GM12878 (cell line): ENCODE measurements at regions not wholly inside any gene's neighbourhood (a gene's known extent, or its start where the extent isn't known, plus 50 kb on each side); places are given as distances from the start of the nearest gene placed in this dataset.

Source experiments
- CBX3 ChIP-seq: fragments of 200-600 bp; sonication (generic); IDR thresholded peaks from 2 replicates; pipeline ENCODE4 v1.6.1; 2016; ENCODE audit warnings: low read depth, borderline replicate concordance
- CHD2 ChIP-seq: IDR thresholded peaks from 2 replicates; pipeline ENCODE4 v1.6.1; 2011; ENCODE audit warnings: low read depth, low read length, improper control_type of control experiment, borderline replicate concordance
- EP300 ChIP-seq, 2 experiments: fragments of 150-350 bp in 1 of 2; IDR thresholded peaks; 2 replicates each; pipeline ENCODE4 v1.6.1; 2011 to 2012; ENCODE audit warnings: low read depth in 2 of 2, low read length in 2 of 2, borderline replicate concordance in 1 of 2, improper control_type of control experiment in 1 of 2, inconsistent platforms in 1 of 2; ENCODE audit not compliant: control insufficient read depth in 1 of 2
- HDGF ChIP-seq: fragments of 450-650 bp; IDR thresholded peaks from 2 replicates; pipeline ENCODE4 v1.6.1; 2016; ENCODE audit warnings: antibody characterized with exemption
- IRF4 ChIP-seq: IDR thresholded peaks from 2 replicates; pipeline ENCODE4 v1.6.1; 2011; ENCODE audit warnings: low read depth, low read length
- POLR2A ChIP-seq: IDR thresholded peaks from 2 replicates; pipeline ENCODE4 v1.6.1; 2011; ENCODE audit warnings: low read depth, mild to moderate bottlenecking, low read length
- POLR2AphosphoS5 ChIP-seq: IDR thresholded peaks from 2 replicates; pipeline ENCODE4 v1.6.1; 2011; ENCODE audit warnings: mild to moderate bottlenecking, low read length, inconsistent platforms
- TF ChIP-seq, protein P1 (sequence below), 3 experiments: IDR thresholded peaks in 2 of 3; conservative IDR thresholded peaks in 1 of 3; 2 replicates each; pipeline ENCODE4 v1.5.1; 2011; ENCODE audit warnings: low read depth in 3 of 3, low read length in 3 of 3, mild to moderate bottlenecking in 3 of 3, control low read depth in 2 of 3, moderate library complexity in 2 of 3, inconsistent platforms in 1 of 3, mixed read lengths in 1 of 3; ENCODE audit not compliant: control insufficient read depth in 2 of 3, insufficient read depth in 1 of 3; ENCODE audit errors: extremely low read depth in 1 of 3
- TF ChIP-seq, protein P2 (sequence below): fragments of 450-650 bp; IDR thresholded peaks from 2 replicates; pipeline ENCODE4 v1.6.1; 2016; ENCODE audit warnings: mild to moderate bottlenecking, moderate library complexity, borderline replicate concordance

DNA sequence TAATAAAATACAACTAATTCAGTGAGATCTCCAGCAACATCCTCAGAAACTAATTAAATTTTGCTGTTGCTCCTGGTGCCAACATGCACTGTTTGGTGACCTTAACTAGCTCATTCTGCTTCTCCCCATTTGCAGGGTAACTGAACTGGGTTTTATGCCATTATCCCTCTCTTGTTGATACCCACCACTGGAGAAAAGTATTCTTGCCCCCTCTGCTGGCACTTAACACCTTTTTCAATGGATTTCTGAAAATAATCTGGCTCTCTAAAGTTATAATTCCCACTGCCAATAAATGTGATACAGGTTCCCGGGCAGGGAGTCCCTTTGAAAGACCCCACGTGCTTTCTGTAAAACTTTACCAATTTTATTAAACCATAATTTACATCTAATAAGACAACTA lies 394.3 kb downstream of the OSTF1 start:
- TF ChIP-seq CBX3 (no peak), POLR2A (no peak), POLR2AphosphoS5 (no peak), IRF4 (no peak), CHD2 (no peak), HDGF (no peak), EP300 (IDR thresholded peaks at IDR 0.05; ENCODE audit: borderline replicate concordance in 1 of 2, control insufficient read depth in 1 of 2, low read depth in 2 of 2, low read length in 2 of 2) (no peak)
- TF ChIP-seq, protein P1, sequence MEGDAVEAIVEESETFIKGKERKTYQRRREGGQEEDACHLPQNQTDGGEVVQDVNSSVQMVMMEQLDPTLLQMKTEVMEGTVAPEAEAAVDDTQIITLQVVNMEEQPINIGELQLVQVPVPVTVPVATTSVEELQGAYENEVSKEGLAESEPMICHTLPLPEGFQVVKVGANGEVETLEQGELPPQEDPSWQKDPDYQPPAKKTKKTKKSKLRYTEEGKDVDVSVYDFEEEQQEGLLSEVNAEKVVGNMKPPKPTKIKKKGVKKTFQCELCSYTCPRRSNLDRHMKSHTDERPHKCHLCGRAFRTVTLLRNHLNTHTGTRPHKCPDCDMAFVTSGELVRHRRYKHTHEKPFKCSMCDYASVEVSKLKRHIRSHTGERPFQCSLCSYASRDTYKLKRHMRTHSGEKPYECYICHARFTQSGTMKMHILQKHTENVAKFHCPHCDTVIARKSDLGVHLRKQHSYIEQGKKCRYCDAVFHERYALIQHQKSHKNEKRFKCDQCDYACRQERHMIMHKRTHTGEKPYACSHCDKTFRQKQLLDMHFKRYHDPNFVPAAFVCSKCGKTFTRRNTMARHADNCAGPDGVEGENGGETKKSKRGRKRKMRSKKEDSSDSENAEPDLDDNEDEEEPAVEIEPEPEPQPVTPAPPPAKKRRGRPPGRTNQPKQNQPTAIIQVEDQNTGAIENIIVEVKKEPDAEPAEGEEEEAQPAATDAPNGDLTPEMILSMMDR (IDR thresholded peaks at IDR 0.05 in 2 of 3, conservative IDR thresholded peaks at IDR 0.05 in 1 of 3; ENCODE audit: control insufficient read depth in 2 of 3, extremely low read depth in 1 of 3, insufficient read depth in 1 of 3, low read depth in 3 of 3, low read length in 3 of 3): no peak
- TF ChIP-seq, protein P2, sequence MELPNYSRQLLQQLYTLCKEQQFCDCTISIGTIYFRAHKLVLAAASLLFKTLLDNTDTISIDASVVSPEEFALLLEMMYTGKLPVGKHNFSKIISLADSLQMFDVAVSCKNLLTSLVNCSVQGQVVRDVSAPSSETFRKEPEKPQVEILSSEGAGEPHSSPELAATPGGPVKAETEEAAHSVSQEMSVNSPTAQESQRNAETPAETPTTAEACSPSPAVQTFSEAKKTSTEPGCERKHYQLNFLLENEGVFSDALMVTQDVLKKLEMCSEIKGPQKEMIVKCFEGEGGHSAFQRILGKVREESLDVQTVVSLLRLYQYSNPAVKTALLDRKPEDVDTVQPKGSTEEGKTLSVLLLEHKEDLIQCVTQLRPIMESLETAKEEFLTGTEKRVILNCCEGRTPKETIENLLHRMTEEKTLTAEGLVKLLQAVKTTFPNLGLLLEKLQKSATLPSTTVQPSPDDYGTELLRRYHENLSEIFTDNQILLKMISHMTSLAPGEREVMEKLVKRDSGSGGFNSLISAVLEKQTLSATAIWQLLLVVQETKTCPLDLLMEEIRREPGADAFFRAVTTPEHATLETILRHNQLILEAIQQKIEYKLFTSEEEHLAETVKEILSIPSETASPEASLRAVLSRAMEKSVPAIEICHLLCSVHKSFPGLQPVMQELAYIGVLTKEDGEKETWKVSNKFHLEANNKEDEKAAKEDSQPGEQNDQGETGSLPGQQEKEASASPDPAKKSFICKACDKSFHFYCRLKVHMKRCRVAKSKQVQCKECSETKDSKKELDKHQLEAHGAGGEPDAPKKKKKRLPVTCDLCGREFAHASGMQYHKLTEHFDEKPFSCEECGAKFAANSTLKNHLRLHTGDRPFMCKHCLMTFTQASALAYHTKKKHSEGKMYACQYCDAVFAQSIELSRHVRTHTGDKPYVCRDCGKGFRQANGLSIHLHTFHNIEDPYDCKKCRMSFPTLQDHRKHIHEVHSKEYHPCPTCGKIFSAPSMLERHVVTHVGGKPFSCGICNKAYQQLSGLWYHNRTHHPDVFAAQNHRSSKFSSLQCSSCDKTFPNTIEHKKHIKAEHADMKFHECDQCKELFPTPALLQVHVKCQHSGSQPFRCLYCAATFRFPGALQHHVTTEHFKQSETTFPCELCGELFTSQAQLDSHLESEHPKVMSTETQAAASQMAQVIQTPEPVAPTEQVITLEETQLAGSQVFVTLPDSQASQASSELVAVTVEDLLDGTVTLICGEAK: no peak
